HCT116 (cell line): ENCODE measurements at regions not wholly inside any gene's neighbourhood (a gene's known extent, or its start where the extent isn't known, plus 50 kb on each side); places are given as distances from the start of the nearest gene placed in this dataset.
"Not testable (repeated sequence)": the region's sequence is repeated elsewhere in the genome, so short reads cannot be mapped to it uniquely, and the experiment has no call there.

Source experiments
- ATAC-seq: fragments of 200-7000 bp; cut with Tn5 transposase; 2 replicates; pipeline ENCODE4 v1.9.1; 2020; ENCODE audit warnings: mild to moderate bottlenecking, moderate library complexity
- BruUV-seq: library from RNA; stranded (reverse); fragments of 400-500 nt; replicated peaks from 2 replicates; lab custom pipeline; 2021; lab: Mats Ljungman, UMichigan
- CTCF ChIA-PET: fragments of 300-600 bp; sonication (Branson Sonifier 250); formaldehyde crosslinking; loops from one replicate; lab custom pipeline; 2021; ENCODE audit warnings: antibody characterized with exemption; lab: Charles Lee
- POLR2A ChIA-PET: fragments of 300-600, 350-600 bp; sonication (Branson Sonifier 250); formaldehyde crosslinking; loops from one replicate; lab custom pipeline; 2021; ENCODE audit warnings: antibody characterized with exemption; lab: Charles Lee
- RAD21 ChIA-PET, 2 experiments: fragments of 300-600 bp; sonication (Branson Sonifier 250); formaldehyde crosslinking; loops; one replicate each; lab custom pipeline; 2023; ENCODE audit warnings: low total read pairs in 2 of 2; ENCODE audit not compliant: uncharacterized antibody in 2 of 2, unreplicated experiment in 2 of 2, low non-redundant PET in 1 of 2; lab: Charles Lee
- DNase-seq: peaks from one replicate; pipeline ENCODE4 v3.0.0-alpha.2; 2010; ENCODE audit warnings: low read depth, low spot score
- H2AFZ ChIP-seq: fragments of 200-600 bp; shearing (Covaris generic), sonication (generic); 2 replicates; pipeline ENCODE4 v1.6.1; 2017; ENCODE audit warnings: low read depth, mixed run types, mixed read lengths, antibody characterized with exemption, low read length; ENCODE audit not compliant: poor library complexity, severe bottlenecking
- H3K27ac ChIP-seq: 2 replicates; pipeline ENCODE4 v1.5.1; 2012; ENCODE audit warnings: low read depth, low read length
- H3K27me3 ChIP-seq: fragments of 200-600 bp; sonication (generic); 2 replicates; pipeline ENCODE4 v1.6.1; 2016; ENCODE audit warnings: mixed run types, low read length, mixed read lengths; ENCODE audit not compliant: insufficient read depth
- H3K36me3 ChIP-seq, 2 experiments: fragments of 200-500 bp in 1 of 2; fragments of 200-600 bp in 1 of 2; sonication (Bioruptor generic) in 1 of 2; sonication (generic) in 1 of 2; 2 replicates each; pipeline versions ENCODE4 v1.5.1 to v1.6.1; 2014 to 2016; ENCODE audit warnings: low read length in 2 of 2, inconsistent platforms in 1 of 2, mixed read lengths in 1 of 2, mixed run types in 1 of 2; ENCODE audit not compliant: insufficient read depth in 2 of 2, control insufficient read depth in 1 of 2
- H3K4me1 ChIP-seq, 2 experiments: fragments of 200-600 bp in 1 of 2; sonication (generic) in 1 of 2; 2 replicates each; pipeline versions ENCODE4 v1.5.1 to v1.6.1; 2012 to 2017; ENCODE audit warnings: low read length in 2 of 2, inconsistent platforms in 1 of 2, mild to moderate bottlenecking in 1 of 2, mixed read lengths in 1 of 2, mixed run types in 1 of 2, moderate library complexity in 1 of 2; ENCODE audit not compliant: insufficient read depth in 2 of 2, control insufficient read depth in 1 of 2
- H3K4me2 ChIP-seq: fragments of 200-600 bp; sonication (generic); 2 replicates; pipeline ENCODE4 v1.6.1; 2017; ENCODE audit warnings: mixed run types, low read length, mixed read lengths
- H3K4me3 ChIP-seq, 2 experiments: fragments of 200-600 bp in 1 of 2; sonication (generic) in 1 of 2; replicated peaks in 1 of 2; 2 replicates each; pipeline ENCODE4 v1.5.1; 2011 to 2016; ENCODE audit warnings: low read length in 2 of 2, control low read depth in 1 of 2, low read depth in 1 of 2, mild to moderate bottlenecking in 1 of 2, mixed read lengths in 1 of 2, mixed run types in 1 of 2
- H3K79me2 ChIP-seq: fragments of 200-600 bp; sonication (generic); 2 replicates; pipeline ENCODE4 v1.6.1; 2017; ENCODE audit warnings: mild to moderate bottlenecking, mixed run types, low read length, moderate library complexity, mixed read lengths; ENCODE audit not compliant: insufficient read depth
- H3K9ac ChIP-seq: fragments of 200-600 bp; sonication (generic); 2 replicates; pipeline ENCODE4 v1.6.1; 2016; ENCODE audit warnings: low read length, mixed read lengths
- H3K9me2 ChIP-seq: fragments of 200-600 bp; sonication (generic), shearing (Covaris generic); 2 replicates; pipeline ENCODE4 v1.6.1; 2017; ENCODE audit warnings: mixed run types, mild to moderate bottlenecking, moderate library complexity; ENCODE audit not compliant: insufficient read depth
- H3K9me3 ChIP-seq, 2 experiments: fragments of 200-500 bp in 1 of 2; fragments of 200-600 bp in 1 of 2; sonication (Bioruptor generic) in 1 of 2; sonication (generic) in 1 of 2; 2 replicates each; pipeline ENCODE4 v1.6.1; 2014 to 2017; ENCODE audit warnings: low read length in 2 of 2, mixed read lengths in 2 of 2, inconsistent platforms in 1 of 2, low read depth in 1 of 2, mild to moderate bottlenecking in 1 of 2, mixed run types in 1 of 2, moderate library complexity in 1 of 2; ENCODE audit not compliant: control insufficient read depth in 1 of 2, insufficient read depth in 1 of 2
- H4K20me1 ChIP-seq: fragments of 200-600 bp; sonication (generic), shearing (Covaris generic); 2 replicates; pipeline ENCODE4 v1.6.1; 2017; ENCODE audit warnings: mixed run types, mild to moderate bottlenecking, moderate library complexity; ENCODE audit not compliant: insufficient read depth
- ATF3 ChIP-seq: IDR thresholded peaks from 2 replicates; pipeline ENCODE4 v1.6.1; 2012
- CBX3 ChIP-seq: IDR thresholded peaks from 2 replicates; pipeline ENCODE4 v1.6.1; 2012; ENCODE audit warnings: low read depth
- CEBPB ChIP-seq: IDR thresholded peaks from 2 replicates; pipeline ENCODE4 v1.6.1; 2012; ENCODE audit warnings: low read depth
- EGR1 ChIP-seq: IDR thresholded peaks from 2 replicates; pipeline ENCODE4 v1.6.1; 2012; ENCODE audit warnings: low read depth
- EZH2 ChIP-seq: fragments of 200-600 bp; sonication (generic); IDR thresholded peaks from 2 replicates; pipeline ENCODE4 v1.6.1; 2017; ENCODE audit warnings: antibody characterized with exemption, mixed run types
- FOSL1 ChIP-seq: IDR thresholded peaks from 2 replicates; pipeline ENCODE4 v1.6.1; 2012; ENCODE audit warnings: low read depth
- JUND ChIP-seq: IDR thresholded peaks from 2 replicates; pipeline ENCODE4 v1.6.1; 2012
- MAX ChIP-seq: IDR thresholded peaks from 2 replicates; pipeline ENCODE4 v1.6.1; 2012
- POLR2AphosphoS5 ChIP-seq: IDR thresholded peaks from 2 replicates; pipeline ENCODE4 v1.6.1; 2011; ENCODE audit warnings: mild to moderate bottlenecking, low read depth, low read length, moderate library complexity
- RAD21 ChIP-seq: IDR thresholded peaks from 2 replicates; pipeline ENCODE4 v1.6.1; 2012; ENCODE audit warnings: low read depth, mild to moderate bottlenecking
- REST ChIP-seq: IDR thresholded peaks from 2 replicates; pipeline ENCODE4 v1.6.1; 2012; ENCODE audit warnings: low read depth
- SIN3A ChIP-seq: IDR thresholded peaks from 2 replicates; pipeline ENCODE4 v1.6.1; 2012; ENCODE audit warnings: low read depth
- SP1 ChIP-seq: IDR thresholded peaks from 2 replicates; pipeline ENCODE4 v1.6.1; 2012; ENCODE audit warnings: low read depth
- SRF ChIP-seq: IDR thresholded peaks from 2 replicates; pipeline ENCODE4 v1.6.1; 2012; ENCODE audit warnings: low read depth
- YY1 ChIP-seq: IDR thresholded peaks from 2 replicates; pipeline ENCODE4 v1.6.1; 2011; ENCODE audit warnings: low read length, low read depth, moderate library complexity, mild to moderate bottlenecking; ENCODE audit not compliant: insufficient replicate concordance; ENCODE audit errors: extremely low read depth
- ZBTB33 ChIP-seq: IDR thresholded peaks from 2 replicates; pipeline ENCODE4 v1.6.1; 2011; ENCODE audit warnings: mild to moderate bottlenecking, low read length, moderate library complexity; ENCODE audit not compliant: insufficient replicate concordance; ENCODE audit errors: extremely low read depth
- ZFX ChIP-seq: fragments of 450-650 bp; IDR thresholded peaks from 2 replicates; pipeline ENCODE4 v1.6.1; 2017
- ZNF274 ChIP-seq: fragments of 200-500 bp; sonication (Bioruptor generic); IDR thresholded peaks from 2 replicates; pipeline ENCODE4 v1.6.1; 2014; ENCODE audit warnings: mild to moderate bottlenecking, low read depth, low read length, inconsistent platforms
- intact Hi-C: fragments of 100-400 bp; cut with micrococcal nuclease; formaldehyde crosslinking; loops from 2 replicates; pipeline ENCODE4 v1.10.0; 2022

GRCh38 chr12:84391176-84391575 lies 521.4 kb downstream of the SLC6A15 start:
- H3K9ac ChIP-seq, H3K4me1 ChIP-seq, DNase-seq, H3K27ac ChIP-seq, H3K9me3 ChIP-seq, POLR2A ChIA-PET, H3K4me3 ChIP-seq, H4K20me1 ChIP-seq, H3K4me2 ChIP-seq, H2AFZ ChIP-seq, RAD21 ChIA-PET, CTCF ChIA-PET, H3K9me2 ChIP-seq, H3K36me3 ChIP-seq, BruUV-seq, ATAC-seq, H3K27me3 ChIP-seq, H3K79me2 ChIP-seq: not testable (repeated sequence)
- intact Hi-C loops: loop anchor here (10.0 kb wide), 1 partner anchor 1706 kb away; the partner anchor contains the start of gene TMTC2

GRCh38 chr12:84384384-84384783 lies 528.2 kb downstream of the SLC6A15 start:
- no peak for ATAC-seq
- Histone ChIP-seq H4K20me1 (no peaks in the 10 kb centered on the region), H3K9me2 (no peaks in the 10 kb centered on the region), H2AFZ (no peak overlapping the region), H3K36me3 (no peaks in the 10 kb centered on the region), H3K27me3 (no peaks in the 10 kb centered on the region), H3K4me1 (no peaks in the 10 kb centered on the region; a peak in 1 of 4 replicates), H3K9ac (no peak overlapping the region), H3K27ac (no peak overlapping the region), H3K4me3 (no peak overlapping the region), H3K9me3 (no peaks in the 10 kb centered on the region), H3K4me2 (no peak overlapping the region), H3K79me2 (no peaks in the 10 kb centered on the region)
- CTCF ChIA-PET: no interaction called here
- BruUV-seq: no TSS peak
- POLR2A ChIA-PET: no interaction called here
- intact Hi-C loops: no loop called here
- no peak for DNase-seq
- RAD21 ChIA-PET: no interaction called here
- no peak for TF ChIP-seq RAD21
- no peak for TF ChIP-seq ZBTB33
- no peak for TF ChIP-seq CBX3
- TF ChIP-seq POLR2AphosphoS5: no peak
- TF ChIP-seq SP1: no peak
- TF ChIP-seq MAX: no peak
- no peak for TF ChIP-seq ZNF274
- no peak for TF ChIP-seq CEBPB
- TF ChIP-seq JUND: no peak
- TF ChIP-seq SRF: no peak
- no peak for TF ChIP-seq EGR1
- no peak for TF ChIP-seq ZFX
- no peak for TF ChIP-seq FOSL1
- TF ChIP-seq EZH2: no peak
- TF ChIP-seq SIN3A: no peak
- no peak for TF ChIP-seq YY1
- no peak for TF ChIP-seq ATF3
- no peak for TF ChIP-seq REST
